ENCODE measurements at regions not wholly inside any gene's neighbourhood (a gene's known extent, or its start where the extent isn't known, plus 50 kb on each side); places are given as distances from the start of the nearest gene placed in this dataset.

- no peak for TF ChIP-seq PBX3 (CRISPR knock-in tag; IDR thresholded peaks at IDR 0.05; ENCODE audit: borderline replicate concordance)
- TF ChIP-seq MXI1 (IDR thresholded peaks at IDR 0.05; ENCODE audit: borderline replicate concordance, low read depth, low read length), result no peak
- TF ChIP-seq ATM (IDR thresholded peaks at IDR 0.05; ENCODE audit: borderline replicate concordance), result no peak
- TF ChIP-seq TFE3 (CRISPR knock-in tag; IDR thresholded peaks at IDR 0.05), result no peak
- TF ChIP-seq KDM4B (CRISPR knock-in tag; IDR thresholded peaks at IDR 0.05), result no peak
Observed at GRCh38 chr2:6168485-6168884, 476.3 kb downstream of the SOX11 start (continued).

GRCh38 chr2:6171294-6171693, 479.1 kb downstream of the SOX11 start:
- in situ Hi-C loops (cut with HindIII; ENCODE audit: extremely low pct_ligation_motif_present, low pct_unique_long_range_greater_than_20kb), result no loop called here
- H3K27me3 ChIP-seq (ENCODE audit: control insufficient read depth in 1 of 2, insufficient read depth in 2 of 2, low read length in 2 of 2), result no peaks in the 10 kb centered on the region
- no peak for DNase-seq (ENCODE audit: low spot score)
- no peak overlapping the region for H3K27ac ChIP-seq (ENCODE audit: extremely low read length, insufficient read depth, low read length)
- H3K4me3 ChIP-seq (replicated peaks in 1 of 3; ENCODE audit: insufficient read depth in 1 of 3, low read depth in 2 of 3, low read length in 3 of 3), result no peak overlapping the region
- H3K9me3 ChIP-seq (ENCODE audit: low read length), result peaks cover 77% of the 10 kb centered on the region
- H4K20me1 ChIP-seq (ENCODE audit: insufficient read depth, low read length), result no peaks in the 10 kb centered on the region
- POLR2A ChIA-PET, result no interaction called here
- H3K4me1 ChIP-seq (ENCODE audit: insufficient read depth, low read length), result no peaks in the 10 kb centered on the region
- no TSS peak for BruUV-seq (replicated peaks)
- no peak for ATAC-seq
- H3K36me3 ChIP-seq (replicated peaks in 1 of 2; ENCODE audit: control insufficient read depth in 1 of 2, insufficient read depth in 2 of 2, low read length in 2 of 2), result no peaks in the 10 kb centered on the region
- 6% methylated on average over 3 of the region's 3 CpGs for WGBS (ENCODE audit: low lambda C conversion rate)
- H2AFZ ChIP-seq (ENCODE audit: low read length), result no peak overlapping the region
- TF ChIP-seq NR0B2 (CRISPR knock-in tag; IDR thresholded peaks at IDR 0.05), result no peak
- no peak for FAIRE-seq
- intact Hi-C loops (cut with micrococcal nuclease; ENCODE audit: unreplicated experiment), result no loop called here
- no peak overlapping the region for H3K9ac ChIP-seq (ENCODE audit: insufficient read depth, low read depth, low read length)
- CTCF ChIA-PET (ENCODE audit: low intra/inter-chr PET ratio, low total read pairs), result no interaction called here
- H3K4me2 ChIP-seq (ENCODE audit: low read depth, low read length), result no peak overlapping the region
- H3K79me2 ChIP-seq (ENCODE audit: insufficient read depth, low read length), result no peaks in the 10 kb centered on the region

All from HepG2 (cell line).